ENCODE measurements at regions not wholly inside any gene's neighbourhood (a gene's known extent, or its start where the extent isn't known, plus 50 kb on each side); places are given as distances from the start of the nearest gene placed in this dataset.
A peak's percentile ranks its signal among the peaks of the same experiment; 100 is the strongest.

DNA sequence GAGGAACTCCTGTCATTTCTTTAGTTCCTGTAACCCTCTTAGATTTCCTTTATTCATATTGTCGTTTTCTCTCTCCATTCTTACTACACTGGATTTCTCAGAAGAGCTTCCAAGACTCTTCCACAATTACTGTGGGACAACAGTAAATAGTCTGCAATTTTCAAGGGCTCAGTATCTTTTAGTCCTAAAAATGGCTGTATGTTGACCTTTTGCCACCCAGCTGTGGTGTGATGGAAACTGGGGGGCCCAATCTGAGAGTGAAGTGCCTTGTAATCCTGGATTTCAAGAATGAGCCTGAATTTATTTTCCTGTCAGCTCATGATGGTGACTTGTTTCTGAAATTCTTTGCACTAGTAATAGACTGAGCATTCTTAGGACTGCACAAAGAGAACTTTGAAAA is 277.6 kb upstream of the RASGRP1 start:
- ChIA-PET CTCF (interaction anchor here (1.0 to 1.9 kb wide), 3 partner anchors 12 to 150 kb away, joined by 3 to 5 read pairs (median 4); no protein-coding TSS in a partner anchor), POLR2A (no interaction called here)
- Histone ChIP-seq H3K79me2 (ENCODE audit: insufficient read depth) (no peaks in the 10 kb centered on the region), H3K4me3 (ENCODE audit: low read depth in 2 of 2, low read length in 1 of 2) (no peak overlapping the region), H3K27ac (ENCODE audit: low read depth in 2 of 2, low read length in 1 of 2) (peak overlapping the region; percentile 75 to 83; a peak in 3 of 4 replicates), H3K27me3 (ENCODE audit: insufficient read depth) (no peaks in the 10 kb centered on the region), H2AFZ (ENCODE audit: low read depth) (no peak overlapping the region), H4K20me1 (ENCODE audit: insufficient read depth) (no peaks in the 10 kb centered on the region), H3K36me3 (replicated peaks in 1 of 2; ENCODE audit: control insufficient read depth in 1 of 2, insufficient read depth in 2 of 2, low read length in 1 of 2) (no peaks in the 10 kb centered on the region), H3K9ac (no peak overlapping the region), H3K9me3 (no peaks in the 10 kb centered on the region), H3K4me2 (no peak overlapping the region), H3K4me1 (ENCODE audit: control insufficient read depth in 1 of 2, insufficient read depth in 2 of 2, low read depth in 1 of 2, low read length in 1 of 2) (peaks cover 3 to 42% of the 10 kb centered on the region in 2 experiments; a peak in 3 of 4 replicates), H3K9me2 (no peaks in the 10 kb centered on the region), H3F3A (replicated peaks; ENCODE audit: insufficient read depth) (peaks cover 30% of the 10 kb centered on the region)
- no peak for DNase-seq
- 89% methylated on average over 1 of the region's 1 CpG for WGBS (ENCODE audit: low lambda C conversion rate)
- TF ChIP-seq SIN3A (IDR thresholded peaks at IDR 0.05; ENCODE audit: borderline replicate concordance, low read depth, low read length), result no peak
- TF ChIP-seq RCOR1 (IDR thresholded peaks at IDR 0.05; ENCODE audit: low read length), result no peak
- no peak for TF ChIP-seq MXI1 (IDR thresholded peaks at IDR 0.05; ENCODE audit: low read depth, low read length)
- TF ChIP-seq FOXM1 (IDR thresholded peaks at IDR 0.05; ENCODE audit: low read depth), result no peak
- TF ChIP-seq RFX5 (IDR thresholded peaks at IDR 0.05; ENCODE audit: low read length), result no peak
- no peak for TF ChIP-seq POLR2AphosphoS5 (IDR thresholded peaks at IDR 0.05; ENCODE audit: low read depth, low read length)
- no peak for TF ChIP-seq GABPA (IDR thresholded peaks at IDR 0.05; ENCODE audit: low read depth)
- TF ChIP-seq FOSL2 (IDR thresholded peaks at IDR 0.05; ENCODE audit: borderline replicate concordance, low read depth), result no peak
- no peak for TF ChIP-seq NRF1 (IDR thresholded peaks at IDR 0.05; ENCODE audit: low read depth, low read length)
- no peak for TF ChIP-seq GATA2 (CRISPR knock-in tag; IDR thresholded peaks at IDR 0.05)
- no peak for TF ChIP-seq MEF2A (IDR thresholded peaks at IDR 0.05; ENCODE audit: borderline replicate concordance, low read depth)
- no peak for TF ChIP-seq YY1 (IDR thresholded peaks at IDR 0.05; ENCODE audit: low read depth)
- no peak for TF ChIP-seq RXRA (IDR thresholded peaks at IDR 0.05; ENCODE audit: borderline replicate concordance, low read depth)
- no peak for TF ChIP-seq NFIC (IDR thresholded peaks at IDR 0.05; ENCODE audit: borderline replicate concordance)
- no peak for TF ChIP-seq RAD21 (IDR thresholded peaks at IDR 0.05; ENCODE audit: low read length)
- TF ChIP-seq, protein P1, sequence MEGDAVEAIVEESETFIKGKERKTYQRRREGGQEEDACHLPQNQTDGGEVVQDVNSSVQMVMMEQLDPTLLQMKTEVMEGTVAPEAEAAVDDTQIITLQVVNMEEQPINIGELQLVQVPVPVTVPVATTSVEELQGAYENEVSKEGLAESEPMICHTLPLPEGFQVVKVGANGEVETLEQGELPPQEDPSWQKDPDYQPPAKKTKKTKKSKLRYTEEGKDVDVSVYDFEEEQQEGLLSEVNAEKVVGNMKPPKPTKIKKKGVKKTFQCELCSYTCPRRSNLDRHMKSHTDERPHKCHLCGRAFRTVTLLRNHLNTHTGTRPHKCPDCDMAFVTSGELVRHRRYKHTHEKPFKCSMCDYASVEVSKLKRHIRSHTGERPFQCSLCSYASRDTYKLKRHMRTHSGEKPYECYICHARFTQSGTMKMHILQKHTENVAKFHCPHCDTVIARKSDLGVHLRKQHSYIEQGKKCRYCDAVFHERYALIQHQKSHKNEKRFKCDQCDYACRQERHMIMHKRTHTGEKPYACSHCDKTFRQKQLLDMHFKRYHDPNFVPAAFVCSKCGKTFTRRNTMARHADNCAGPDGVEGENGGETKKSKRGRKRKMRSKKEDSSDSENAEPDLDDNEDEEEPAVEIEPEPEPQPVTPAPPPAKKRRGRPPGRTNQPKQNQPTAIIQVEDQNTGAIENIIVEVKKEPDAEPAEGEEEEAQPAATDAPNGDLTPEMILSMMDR (IDR thresholded peaks at IDR 0.05), result no peak

DNA sequence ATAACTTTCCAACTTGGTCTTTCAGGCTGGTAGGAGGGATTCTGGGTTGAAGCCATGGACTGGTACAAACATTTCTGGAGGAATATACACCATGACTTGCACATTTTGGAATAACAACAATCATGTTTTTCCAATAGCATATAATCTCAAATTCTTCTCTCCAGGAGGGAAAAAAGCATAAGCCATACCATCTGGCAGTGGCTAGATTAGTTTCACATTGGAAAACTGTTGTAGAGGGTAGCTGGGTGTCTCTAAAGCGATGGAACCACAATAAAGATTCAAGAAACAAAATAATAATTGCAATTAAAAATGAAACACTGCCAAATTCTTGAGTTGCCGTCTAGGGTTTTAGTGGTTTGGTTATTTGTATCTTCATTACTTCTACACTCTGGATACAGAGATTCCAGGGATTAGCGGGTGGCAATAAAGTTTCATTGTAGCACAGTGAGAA is 278.5 kb upstream of the RASGRP1 start:
- CTCF ChIA-PET, result interaction anchor here (1.2 to 1.9 kb wide), 3 partner anchors 12 to 149 kb away, joined by 3 to 5 read pairs (median 3); no protein-coding TSS in a partner anchor
- POLR2A ChIA-PET, result no interaction called here
- DNase-seq, result no peak
- H3K4me1 ChIP-seq (ENCODE audit: control insufficient read depth in 1 of 2, insufficient read depth in 2 of 2, low read depth in 1 of 2, low read length in 1 of 2), result peaks cover 3 to 42% of the 10 kb centered on the region in 2 experiments; a peak in 3 of 4 replicates
- H3K9me3 ChIP-seq, result no peaks in the 10 kb centered on the region
- H3K79me2 ChIP-seq (ENCODE audit: insufficient read depth), result no peaks in the 10 kb centered on the region
- no peaks in the 10 kb centered on the region for H3K27me3 ChIP-seq (ENCODE audit: insufficient read depth)
- H3K4me3 ChIP-seq (ENCODE audit: low read depth in 2 of 2, low read length in 1 of 2), result no peak overlapping the region
- peak overlapping the region; percentile 75 to 83; a peak in 3 of 4 replicates for H3K27ac ChIP-seq (ENCODE audit: low read depth in 2 of 2, low read length in 1 of 2)
- peak overlapping the region; percentile 20; the same call in 1 of the 2 replicates for H2AFZ ChIP-seq (ENCODE audit: low read depth)
- peak overlapping the region; percentile 12; the same call in 1 of the 2 replicates for H3K4me2 ChIP-seq
- peaks cover 30% of the 10 kb centered on the region for H3F3A ChIP-seq (replicated peaks; ENCODE audit: insufficient read depth)
- no peaks in the 10 kb centered on the region for H3K36me3 ChIP-seq (replicated peaks in 1 of 2; ENCODE audit: control insufficient read depth in 1 of 2, insufficient read depth in 2 of 2, low read length in 1 of 2)
- WGBS (ENCODE audit: low lambda C conversion rate), result 95% methylated on average over 3 of the region's 3 CpGs
- H3K9ac ChIP-seq, result 0 out of 2 replicates have a peak overlapping the region, but pooled peaks have one; percentile 1
- H4K20me1 ChIP-seq (ENCODE audit: insufficient read depth), result no peaks in the 10 kb centered on the region
- no peak for TF ChIP-seq GATA2 (CRISPR knock-in tag; IDR thresholded peaks at IDR 0.05)
- TF ChIP-seq, protein P2, sequence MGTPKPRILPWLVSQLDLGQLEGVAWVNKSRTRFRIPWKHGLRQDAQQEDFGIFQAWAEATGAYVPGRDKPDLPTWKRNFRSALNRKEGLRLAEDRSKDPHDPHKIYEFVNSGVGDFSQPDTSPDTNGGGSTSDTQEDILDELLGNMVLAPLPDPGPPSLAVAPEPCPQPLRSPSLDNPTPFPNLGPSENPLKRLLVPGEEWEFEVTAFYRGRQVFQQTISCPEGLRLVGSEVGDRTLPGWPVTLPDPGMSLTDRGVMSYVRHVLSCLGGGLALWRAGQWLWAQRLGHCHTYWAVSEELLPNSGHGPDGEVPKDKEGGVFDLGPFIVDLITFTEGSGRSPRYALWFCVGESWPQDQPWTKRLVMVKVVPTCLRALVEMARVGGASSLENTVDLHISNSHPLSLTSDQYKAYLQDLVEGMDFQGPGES (IDR thresholded peaks at IDR 0.05; ENCODE audit: low read depth, low read length), result no peak
- TF ChIP-seq, protein P3, sequence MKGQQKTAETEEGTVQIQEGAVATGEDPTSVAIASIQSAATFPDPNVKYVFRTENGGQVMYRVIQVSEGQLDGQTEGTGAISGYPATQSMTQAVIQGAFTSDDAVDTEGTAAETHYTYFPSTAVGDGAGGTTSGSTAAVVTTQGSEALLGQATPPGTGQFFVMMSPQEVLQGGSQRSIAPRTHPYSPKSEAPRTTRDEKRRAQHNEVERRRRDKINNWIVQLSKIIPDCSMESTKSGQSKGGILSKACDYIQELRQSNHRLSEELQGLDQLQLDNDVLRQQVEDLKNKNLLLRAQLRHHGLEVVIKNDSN (IDR thresholded peaks at IDR 0.05; ENCODE audit: borderline replicate concordance, low read depth), result no peak
- H3K9me2 ChIP-seq, result no peaks in the 10 kb centered on the region

All from SK-N-SH (cell line).